Endothelial cell of umbilical vein (primary cell): ENCODE measurements at regions not wholly inside any gene's neighbourhood (a gene's known extent, or its start where the extent isn't known, plus 50 kb on each side); places are given as distances from the start of the nearest gene placed in this dataset.
"Not testable (repeated sequence)": the region's sequence is repeated elsewhere in the genome, so short reads cannot be mapped to it uniquely, and the experiment has no call there.

Source experiments
- BruUV-seq: library from RNA; stranded (reverse); fragments of 400-500 nt; replicated peaks from 2 replicates; lab custom pipeline; 2021; lab: Mats Ljungman, UMichigan
- CTCF ChIA-PET: fragments of 300-600, 350-600 bp; sonication (Branson Sonifier 250); formaldehyde crosslinking; loops from one replicate; lab custom pipeline; 2021; ENCODE audit warnings: antibody characterized with exemption, inconsistent platforms; lab: Charles Lee
- POLR2A ChIA-PET: fragments of 300-600, 350-600 bp; sonication (Branson Sonifier 250); formaldehyde crosslinking; loops from one replicate; lab custom pipeline; 2021; ENCODE audit warnings: antibody characterized with exemption, inconsistent platforms; lab: Charles Lee
- DNase-seq: peaks from one replicate; pipeline ENCODE4 v3.0.0-alpha.2; 2011; ENCODE audit warnings: low read depth, low spot score
- FAIRE-seq: peaks from 2 replicates; lab custom pipeline; 2011; peaks lifted over from hg19 to GRCh38; lab: Jason Lieb, UNC
- H2AFZ ChIP-seq: 2 replicates; pipeline ENCODE4 v1.6.0; 2012; ENCODE audit warnings: low read depth, low read length, control low read depth, inconsistent platforms
- H3K27ac ChIP-seq: 2 replicates; pipeline ENCODE4 v1.5.1; 2011; ENCODE audit warnings: low read depth, mild to moderate bottlenecking, control low read depth, low read length, moderate library complexity; ENCODE audit not compliant: insufficient read depth
- H3K27me3 ChIP-seq, 2 experiments: 2 replicates each; pipeline versions ENCODE4 v1.6.0 to v1.6.1; 2011; ENCODE audit warnings: low read length in 2 of 2, mixed read lengths in 1 of 2; ENCODE audit not compliant: control insufficient read depth in 2 of 2, insufficient read depth in 2 of 2
- H3K36me3 ChIP-seq, 2 experiments: 2 replicates in 1 of 2; 3 replicates in 1 of 2; pipeline ENCODE4 v1.5.1; 2011; ENCODE audit warnings: low read length in 2 of 2, mild to moderate bottlenecking in 1 of 2, moderate library complexity in 1 of 2; ENCODE audit not compliant: control insufficient read depth in 2 of 2, insufficient read depth in 2 of 2; ENCODE audit errors: extremely low read depth in 1 of 2
- H3K4me1 ChIP-seq: 3 replicates; pipeline ENCODE4 v1.5.1; 2011; ENCODE audit warnings: mild to moderate bottlenecking, low read length; ENCODE audit not compliant: control insufficient read depth, insufficient read depth; ENCODE audit errors: extremely low read depth
- H3K4me2 ChIP-seq: 2 replicates; pipeline ENCODE4 v1.6.1; 2011; ENCODE audit warnings: low read length, control low read depth, mixed read lengths; ENCODE audit not compliant: insufficient read depth
- H3K4me3 ChIP-seq, 3 experiments: fragments of 200-600 bp in 1 of 3; sonication (generic), shearing (Covaris generic) in 1 of 3; replicated peaks in 1 of 3; 2 replicates each; pipeline ENCODE4 v1.5.1; 2011 to 2016; ENCODE audit warnings: control low read depth in 3 of 3, low read length in 3 of 3, mild to moderate bottlenecking in 2 of 3, inconsistent platforms in 1 of 3, low read depth in 1 of 3, moderate library complexity in 1 of 3; ENCODE audit not compliant: insufficient read depth in 1 of 3
- H3K79me2 ChIP-seq: 2 replicates; pipeline ENCODE4 v1.6.0; 2012; ENCODE audit warnings: low read length, inconsistent platforms; ENCODE audit not compliant: control insufficient read depth, insufficient read depth
- H3K9ac ChIP-seq: replicated peaks from 2 replicates; pipeline ENCODE3; 2011; ENCODE audit warnings: low read length, control low read depth; ENCODE audit not compliant: insufficient read depth; ENCODE audit errors: extremely low read depth
- H3K9me1 ChIP-seq: replicated peaks from 3 replicates; pipeline ENCODE4 v1.6.0; 2011; ENCODE audit warnings: mild to moderate bottlenecking, low read length; ENCODE audit not compliant: control insufficient read depth, insufficient read depth; ENCODE audit errors: extremely low read depth
- H3K9me3 ChIP-seq: replicated peaks from 2 replicates; pipeline ENCODE4 v1.5.1; 2012; ENCODE audit warnings: low read length, inconsistent platforms; ENCODE audit not compliant: control insufficient read depth, insufficient read depth
- H4K20me1 ChIP-seq: replicated peaks from 2 replicates; pipeline ENCODE3; 2011; ENCODE audit warnings: mild to moderate bottlenecking, low read length; ENCODE audit not compliant: control insufficient read depth, insufficient read depth; ENCODE audit errors: extremely low read depth
- EZH2 ChIP-seq: IDR thresholded peaks from 2 replicates; pipeline ENCODE4 v1.6.1; 2012; ENCODE audit warnings: borderline replicate concordance, low read depth, mild to moderate bottlenecking, moderate library complexity, low read length, inconsistent platforms; ENCODE audit not compliant: severe bottlenecking
- FOS ChIP-seq: IDR thresholded peaks from 2 replicates; pipeline ENCODE4 v1.6.1; 2011; ENCODE audit warnings: mild to moderate bottlenecking, low read length, moderate library complexity, borderline replicate concordance; ENCODE audit not compliant: insufficient read depth
- GATA2 ChIP-seq: IDR thresholded peaks from 2 replicates; pipeline ENCODE4 v1.7.0; 2011; ENCODE audit warnings: low read depth, mild to moderate bottlenecking, moderate library complexity, mixed read lengths, low read length; ENCODE audit not compliant: insufficient read length, insufficient read depth
- JUN ChIP-seq: IDR thresholded peaks from 2 replicates; pipeline ENCODE4 v1.6.1; 2011; ENCODE audit warnings: borderline replicate concordance, low read depth; ENCODE audit not compliant: insufficient read length, insufficient read depth
- MAX ChIP-seq: IDR thresholded peaks from 2 replicates; pipeline ENCODE4 v1.6.1; 2011; ENCODE audit not compliant: insufficient read depth, insufficient read length
- MYC ChIP-seq: IDR thresholded peaks from one replicate; pipeline ENCODE4 v1.6.1; 2011; ENCODE audit warnings: mild to moderate bottlenecking, low read depth, low read length
- POLR2A ChIP-seq: IDR thresholded peaks from 2 replicates; pipeline ENCODE4 v1.6.1; 2012; ENCODE audit warnings: low read depth, mild to moderate bottlenecking, control low read depth, low read length
- POLR2AphosphoS5 ChIP-seq: IDR thresholded peaks from 2 replicates; pipeline ENCODE4 v1.6.1; 2012; ENCODE audit warnings: low read depth, mild to moderate bottlenecking, control low read depth, low read length, moderate library complexity; ENCODE audit not compliant: insufficient read depth
- dilution Hi-C: fragments of 300-500 bp; cut with MboI; formaldehyde crosslinking; loops from one replicate; pipeline ENCODE4 v1.15.0; 2019; ENCODE audit warnings: low sequenced_read_pairs; ENCODE audit not compliant: extremely low pct_ligation_motif_present
- intact Hi-C: fragments of 100-400 bp; cut with micrococcal nuclease; formaldehyde crosslinking; loops from one replicate; pipeline ENCODE4 v1.10.0; 2022
- TF ChIP-seq, protein P1 (sequence below), 2 donors: IDR thresholded peaks; 1 replicate in 1 of 2; 2 replicates in 1 of 2; pipeline ENCODE4 v1.5.1; 2011; ENCODE audit warnings: low read length in 2 of 2, mild to moderate bottlenecking in 2 of 2, moderate library complexity in 2 of 2, control low read depth in 1 of 2, inconsistent platforms in 1 of 2, low read depth in 1 of 2; ENCODE audit not compliant: insufficient read depth in 1 of 2; ENCODE audit errors: extremely low read depth in 1 of 2

DNA sequence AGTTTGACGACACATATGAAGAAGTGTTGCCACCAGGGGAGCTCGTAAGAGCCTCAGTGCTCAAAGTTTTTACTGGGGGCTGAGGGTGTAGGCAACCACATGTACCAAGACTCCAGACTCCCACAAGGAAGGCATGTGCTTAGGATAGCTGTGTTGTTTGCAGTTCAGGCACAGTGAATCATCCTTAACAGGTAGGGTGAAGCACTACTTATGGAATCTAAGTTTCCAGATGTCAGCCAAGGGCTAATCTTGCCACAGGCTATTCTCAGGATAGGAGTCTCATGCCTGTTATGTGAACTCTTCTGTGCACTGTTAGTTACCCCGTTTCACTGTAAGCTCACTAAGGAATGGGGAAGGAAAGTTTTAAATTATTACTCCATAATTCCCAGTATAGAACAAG is 202.6 kb downstream of the TMA16 start:
- no peak overlapping the region for H3K27ac ChIP-seq
- H3K4me3 ChIP-seq = no peak overlapping the region
- H3K27me3 ChIP-seq = no peaks in the 10 kb centered on the region
- H2AFZ ChIP-seq = no peak overlapping the region
- TF ChIP-seq GATA2 (no peak), EZH2 (no peak), FOS (no peak), POLR2AphosphoS5 (no peak), JUN (no peak), MAX (no peak), POLR2A (no peak), MYC (no peak)
- TF ChIP-seq, protein P1, sequence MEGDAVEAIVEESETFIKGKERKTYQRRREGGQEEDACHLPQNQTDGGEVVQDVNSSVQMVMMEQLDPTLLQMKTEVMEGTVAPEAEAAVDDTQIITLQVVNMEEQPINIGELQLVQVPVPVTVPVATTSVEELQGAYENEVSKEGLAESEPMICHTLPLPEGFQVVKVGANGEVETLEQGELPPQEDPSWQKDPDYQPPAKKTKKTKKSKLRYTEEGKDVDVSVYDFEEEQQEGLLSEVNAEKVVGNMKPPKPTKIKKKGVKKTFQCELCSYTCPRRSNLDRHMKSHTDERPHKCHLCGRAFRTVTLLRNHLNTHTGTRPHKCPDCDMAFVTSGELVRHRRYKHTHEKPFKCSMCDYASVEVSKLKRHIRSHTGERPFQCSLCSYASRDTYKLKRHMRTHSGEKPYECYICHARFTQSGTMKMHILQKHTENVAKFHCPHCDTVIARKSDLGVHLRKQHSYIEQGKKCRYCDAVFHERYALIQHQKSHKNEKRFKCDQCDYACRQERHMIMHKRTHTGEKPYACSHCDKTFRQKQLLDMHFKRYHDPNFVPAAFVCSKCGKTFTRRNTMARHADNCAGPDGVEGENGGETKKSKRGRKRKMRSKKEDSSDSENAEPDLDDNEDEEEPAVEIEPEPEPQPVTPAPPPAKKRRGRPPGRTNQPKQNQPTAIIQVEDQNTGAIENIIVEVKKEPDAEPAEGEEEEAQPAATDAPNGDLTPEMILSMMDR (IDR thresholded peaks at IDR 0.05; ENCODE audit: extremely low read depth in 1 of 2, insufficient read depth in 1 of 2, low read depth in 1 of 2, low read length in 2 of 2) = no peak
- H3K79me2 ChIP-seq = no peaks in the 10 kb centered on the region
- H3K36me3 ChIP-seq = no peaks in the 10 kb centered on the region
- DNase-seq = no peak
- intact Hi-C loops (no loop called here), dilution Hi-C loops (no loop called here)
- H3K9me3 ChIP-seq = no peaks in the 10 kb centered on the region
- FAIRE-seq = no peak
- BruUV-seq = no TSS peak
- no peaks in the 10 kb centered on the region for H4K20me1 ChIP-seq
- CTCF ChIA-PET = no interaction called here
- H3K9me1 ChIP-seq = no peaks in the 10 kb centered on the region
- no peak overlapping the region for H3K9ac ChIP-seq
- no peaks in the 10 kb centered on the region for H3K4me1 ChIP-seq
- no peak overlapping the region for H3K4me2 ChIP-seq
- POLR2A ChIA-PET = no interaction called here

DNA sequence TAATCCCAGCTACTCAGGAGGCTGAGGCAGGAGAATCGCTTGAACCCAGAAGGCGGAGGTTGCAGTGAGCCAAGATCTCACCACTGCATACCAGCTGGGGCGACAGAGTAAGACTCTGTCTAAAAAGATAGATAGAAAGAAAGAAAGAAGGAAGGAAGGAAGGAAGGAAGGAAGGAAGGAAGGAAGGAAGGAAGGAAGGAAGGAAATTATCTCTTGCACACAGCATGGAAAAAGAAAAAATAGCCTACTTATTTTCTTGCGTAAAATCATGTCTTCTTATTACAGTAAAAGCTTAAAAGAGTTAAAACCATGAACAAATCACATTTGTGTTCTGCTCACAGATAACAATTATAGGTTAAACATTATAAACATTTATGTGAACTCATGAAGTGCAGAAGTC is 205.9 kb downstream of the TMA16 start:
- H3K27me3 ChIP-seq, H4K20me1 ChIP-seq, H2AFZ ChIP-seq, H3K9ac ChIP-seq, H3K79me2 ChIP-seq, H3K27ac ChIP-seq, H3K9me3 ChIP-seq, CTCF ChIA-PET, DNase-seq, BruUV-seq, intact Hi-C loops, H3K4me1 ChIP-seq, H3K4me2 ChIP-seq, dilution Hi-C loops, H3K36me3 ChIP-seq, POLR2A ChIA-PET, FAIRE-seq, H3K4me3 ChIP-seq, H3K9me1 ChIP-seq: not testable (repeated sequence)
